ENCODE measurements at regions not wholly inside any gene's neighbourhood (a gene's known extent, or its start where the extent isn't known, plus 50 kb on each side); places are given as distances from the start of the nearest gene placed in this dataset.
A peak's percentile ranks its signal among the peaks of the same experiment; 100 is the strongest.
"Not testable (repeated sequence)": the region's sequence is repeated elsewhere in the genome, so short reads cannot be mapped to it uniquely, and the experiment has no call there.

DNA sequence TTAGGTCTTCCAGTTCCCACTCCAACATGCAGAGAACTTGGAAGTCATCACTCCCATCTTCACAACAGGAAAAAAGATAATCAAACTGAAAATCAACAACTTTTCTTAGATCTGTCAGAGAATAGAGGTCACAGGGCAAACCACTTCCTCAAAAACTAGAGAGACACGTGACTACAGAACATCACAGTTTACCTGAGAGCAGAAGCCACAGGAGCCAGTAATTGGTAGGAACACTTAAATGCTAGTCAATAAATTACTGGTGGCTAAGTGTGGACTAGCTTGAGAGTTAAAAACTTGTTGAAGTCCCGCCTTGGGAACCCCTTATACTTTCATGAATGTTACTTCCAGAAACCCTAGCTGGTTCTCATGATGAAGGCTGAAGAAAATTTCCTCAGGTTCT lies 81.1 kb downstream of the THSD1 start:
- not testable (repeated sequence) for DNase-seq

DNA sequence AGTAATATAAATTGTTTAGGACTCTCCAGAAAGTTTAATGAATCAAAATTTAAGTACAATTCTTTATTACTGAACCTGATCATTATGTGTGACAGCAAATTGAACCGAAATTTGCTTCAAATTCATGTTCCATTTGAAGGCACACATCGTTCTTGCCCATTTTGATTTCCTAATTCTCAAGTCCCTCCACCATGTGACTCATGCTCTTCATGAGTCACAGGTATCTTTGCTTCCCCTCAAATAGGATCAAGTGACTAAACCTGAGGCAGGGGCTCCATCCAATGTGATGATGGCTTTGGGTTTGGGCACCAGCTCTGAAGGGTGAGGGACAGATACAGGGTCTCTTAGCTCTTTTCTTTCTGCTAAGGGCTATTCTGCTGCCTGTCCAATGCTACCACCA lies 86.1 kb downstream of the THSD1 start:
- no peak for DNase-seq

DNA sequence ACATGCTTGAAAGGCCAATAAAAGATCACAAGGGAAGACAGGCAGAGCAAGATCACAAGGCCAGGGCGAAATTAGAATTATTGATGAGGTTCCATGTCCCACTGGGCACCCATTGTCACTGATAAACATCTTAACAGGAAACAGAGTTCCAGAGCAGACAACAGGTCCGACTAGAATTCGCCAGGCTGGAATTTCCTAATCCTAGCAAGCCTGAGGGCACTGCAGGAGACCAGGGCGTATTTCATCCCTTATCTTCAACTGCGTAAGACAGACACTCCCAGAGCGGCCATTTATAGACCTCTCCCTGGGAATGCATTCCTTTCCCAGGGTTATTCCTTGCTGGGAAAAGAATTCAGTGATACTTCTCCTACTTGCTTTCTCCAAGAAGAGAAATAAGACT lies 96.1 kb downstream of the THSD1 start:
- not testable (repeated sequence) for DNase-seq

DNA sequence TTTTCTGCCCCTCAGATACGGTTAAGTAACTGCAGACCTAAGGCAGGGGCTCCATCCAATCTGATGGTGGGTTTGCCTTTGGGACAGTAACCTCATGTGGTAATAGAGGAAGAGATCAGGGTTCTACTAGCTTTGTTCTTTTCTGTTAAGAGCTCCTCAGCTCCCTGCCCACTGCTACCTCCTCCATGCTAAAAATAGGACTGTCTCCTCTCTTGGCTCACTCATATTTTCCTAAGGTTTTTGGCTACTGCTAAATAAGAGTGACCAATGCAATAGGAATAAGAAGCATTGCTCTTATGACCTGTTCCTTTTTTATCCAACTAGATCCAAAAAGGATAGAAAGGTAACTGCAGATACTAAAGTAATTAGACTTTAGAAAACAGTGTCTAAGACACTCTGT lies 99.6 kb downstream of the THSD1 start:
- DNase-seq, result not testable (repeated sequence)

DNA sequence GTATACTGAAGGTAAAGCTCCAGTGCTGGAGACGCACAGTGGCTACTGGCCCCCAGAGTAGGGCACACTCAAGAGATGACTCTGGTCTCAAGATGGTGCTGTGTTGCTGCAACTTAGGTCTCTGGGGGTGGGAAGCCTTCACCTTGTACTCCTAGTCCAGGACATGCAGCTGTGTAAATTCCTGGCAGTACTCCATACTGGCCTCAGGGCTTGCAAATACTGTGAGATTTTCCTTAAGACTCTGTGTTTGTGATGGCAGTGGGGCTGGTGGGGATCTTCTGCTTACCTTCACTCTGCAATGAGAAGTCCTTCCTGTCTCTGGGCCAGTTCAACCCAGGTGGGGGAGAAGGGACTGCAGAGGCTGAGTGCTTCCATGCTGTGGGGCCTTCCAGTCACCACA lies 102.9 kb downstream of the THSD1 start:
- not testable (repeated sequence) for DNase-seq

DNA sequence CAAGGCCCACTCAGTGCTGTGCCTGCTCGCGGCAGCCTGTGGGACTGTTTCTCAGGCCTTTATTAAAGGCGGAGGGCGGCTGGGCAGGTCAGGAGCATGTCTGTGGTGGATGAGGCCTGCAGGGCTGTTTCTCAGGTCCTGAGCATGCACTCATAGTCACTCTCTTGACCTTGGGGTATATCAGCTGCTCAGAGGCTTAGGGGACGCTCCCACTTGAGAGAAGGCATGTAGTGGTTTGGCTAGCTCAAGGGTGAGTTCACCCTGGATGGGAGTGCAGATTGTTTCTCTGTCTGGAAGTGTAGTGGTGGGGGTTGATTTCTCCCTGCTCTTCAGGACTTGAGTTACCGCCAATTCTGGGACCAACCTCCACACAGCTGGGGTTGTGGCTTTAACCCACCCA lies 103.3 kb downstream of the THSD1 start:
- not testable (repeated sequence) for DNase-seq

DNA sequence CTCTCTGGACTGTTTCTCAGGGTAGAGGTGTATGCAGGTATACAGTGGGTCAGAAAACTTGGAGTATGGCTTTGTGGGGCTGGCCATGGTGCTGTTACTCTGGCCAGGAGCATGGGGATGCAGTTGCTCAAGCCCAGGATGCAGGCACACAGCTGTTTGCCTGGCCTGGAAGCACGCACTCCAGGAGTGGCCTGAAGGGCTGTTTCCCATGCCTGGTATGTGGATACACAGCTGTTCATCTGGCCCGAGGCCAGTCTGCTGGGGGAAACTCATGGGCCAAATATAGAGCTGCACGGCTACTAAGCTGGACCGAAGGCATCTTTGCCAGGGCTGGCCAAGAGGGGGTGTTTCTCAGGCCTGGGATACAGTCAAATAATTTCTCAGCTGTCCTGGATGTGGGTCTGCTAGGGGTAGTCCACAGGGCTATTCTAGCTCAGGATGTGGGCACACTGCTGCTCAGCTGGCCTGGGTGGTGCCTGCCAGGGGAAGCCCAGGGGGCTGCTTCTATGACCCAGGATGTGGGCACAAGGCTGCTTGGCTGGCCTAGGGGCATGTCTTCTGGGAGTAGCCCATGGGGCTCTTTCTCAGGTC lies 104.1 kb downstream of the THSD1 start:
- not testable (repeated sequence) for DNase-seq

DNA sequence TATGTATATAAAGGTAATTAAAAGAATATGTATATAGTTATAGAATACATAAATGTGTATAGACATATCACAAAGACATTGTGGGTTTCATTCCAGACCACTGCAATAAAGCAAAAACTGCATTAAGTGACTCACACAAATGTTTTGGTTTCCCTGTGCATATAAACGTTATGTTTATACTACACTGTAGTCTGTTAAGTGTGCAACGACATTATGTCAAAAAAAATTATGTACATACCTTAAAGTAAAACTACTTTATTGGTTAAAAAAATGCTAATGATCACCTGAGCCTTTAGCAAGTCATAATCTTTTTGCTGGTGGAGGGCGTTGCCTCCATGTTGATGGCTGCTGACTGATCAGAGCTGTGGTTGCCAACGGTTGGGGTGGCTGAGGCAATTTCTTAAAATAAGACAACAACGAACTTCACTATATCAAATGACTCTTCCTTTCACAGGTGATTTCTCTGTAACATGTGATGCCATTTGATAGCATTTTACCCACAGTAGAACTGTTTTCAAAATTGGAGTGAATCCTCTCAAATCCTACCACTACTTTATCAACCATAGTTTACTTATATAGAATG lies 107.8 kb downstream of the THSD1 start:
- not testable (repeated sequence) for DNase-seq

DNA sequence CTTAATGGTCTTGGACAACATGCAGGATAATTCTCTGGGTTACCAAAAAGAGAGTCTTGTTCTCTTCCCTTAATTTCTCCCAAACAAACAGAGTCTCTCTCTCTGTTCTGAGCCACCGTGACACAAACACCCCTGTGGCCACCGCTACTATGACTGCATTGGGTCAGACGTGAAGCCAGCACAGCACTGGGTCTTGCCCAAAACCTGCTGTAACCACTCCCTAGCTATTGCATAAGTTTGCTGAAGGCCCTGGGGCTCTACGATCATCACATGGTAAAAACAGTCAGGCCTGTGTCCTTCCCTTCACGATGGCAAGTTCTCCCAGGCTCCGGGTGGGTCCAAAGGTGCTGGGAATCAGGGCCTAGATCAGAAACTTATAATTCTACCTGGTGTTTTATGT lies 117.1 kb downstream of the THSD1 start:
- not testable (repeated sequence) for DNase-seq

DNA sequence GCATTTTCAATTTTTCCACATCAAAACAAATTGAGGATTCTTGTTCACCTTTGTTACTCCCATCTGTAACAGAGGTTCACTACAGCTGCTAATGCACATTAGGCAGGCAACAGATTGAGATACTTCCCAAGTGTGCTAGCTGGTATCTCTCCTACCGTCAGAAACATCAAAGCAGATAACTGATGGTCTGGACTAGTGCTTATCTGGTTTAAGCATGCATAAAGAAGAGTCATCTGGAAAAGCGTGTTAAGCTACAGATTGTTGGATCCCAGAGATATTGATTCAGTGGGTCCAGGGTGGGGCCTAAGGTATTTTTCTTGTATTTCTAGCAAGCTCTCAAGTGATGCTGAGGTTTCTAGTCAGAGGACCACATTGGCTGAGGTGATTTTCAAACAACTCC lies 122.0 kb upstream of the NEK3 start:
- DNase-seq, result not testable (repeated sequence)

DNA sequence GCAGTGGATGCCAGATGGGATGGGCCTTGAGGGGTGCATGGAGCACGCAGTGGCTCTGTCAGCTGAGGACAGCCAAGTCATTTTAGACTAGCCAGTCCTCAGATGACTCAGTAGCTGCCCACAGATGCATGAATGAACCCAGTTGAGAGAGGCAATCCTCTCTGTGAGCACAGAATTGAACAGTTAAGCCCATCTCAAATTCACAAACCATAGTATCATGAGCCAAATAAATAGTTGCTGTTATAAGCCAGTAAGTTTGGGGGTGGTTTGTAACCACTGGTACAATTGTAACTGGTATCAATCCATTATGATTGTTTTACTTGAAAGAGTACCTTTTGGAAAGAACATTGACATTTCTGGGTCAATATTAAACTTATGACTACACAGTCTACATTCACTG lies 120.0 kb upstream of the NEK3 start:
- not testable (repeated sequence) for DNase-seq

DNA sequence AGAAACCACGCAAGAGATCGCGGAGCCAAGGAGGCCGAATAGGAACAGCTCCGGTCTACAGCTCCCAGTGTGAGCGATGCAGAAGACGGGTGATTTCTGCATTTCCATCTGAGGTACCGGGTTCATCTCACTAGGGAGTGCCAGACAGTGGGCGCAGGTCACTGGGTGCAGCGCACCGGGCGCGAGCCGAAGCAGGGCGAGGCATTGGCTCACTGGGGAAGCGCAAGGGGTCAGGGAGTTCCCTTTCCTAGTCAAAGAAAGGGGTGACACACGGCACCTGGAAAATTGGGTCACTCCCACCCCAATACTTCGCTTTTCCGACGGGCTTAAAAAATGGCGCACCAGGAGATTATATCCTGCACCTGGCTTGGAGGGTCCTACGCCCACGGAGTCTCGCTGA lies 94.9 kb upstream of the NEK3 start:
- not testable (repeated sequence) for DNase-seq

DNA sequence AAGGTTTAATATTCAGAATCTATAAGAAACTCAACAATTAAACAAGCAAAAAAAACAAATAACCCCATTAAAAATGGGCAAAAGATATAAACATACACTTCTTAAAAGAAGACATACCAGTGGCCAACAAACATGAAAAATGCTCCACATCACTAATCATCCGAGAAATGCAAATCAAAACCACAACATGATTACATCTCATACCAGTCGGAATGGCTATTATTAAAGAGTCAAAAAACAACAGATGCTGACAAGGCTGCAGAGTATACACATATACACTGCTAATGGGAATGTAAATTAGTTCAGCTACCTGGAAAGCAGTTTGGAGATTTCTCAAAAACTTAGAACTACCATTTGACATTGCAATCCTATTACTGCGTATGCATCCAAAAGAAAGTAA lies 81.4 kb upstream of the NEK3 start:
- DNase-seq, result not testable (repeated sequence)

DNA sequence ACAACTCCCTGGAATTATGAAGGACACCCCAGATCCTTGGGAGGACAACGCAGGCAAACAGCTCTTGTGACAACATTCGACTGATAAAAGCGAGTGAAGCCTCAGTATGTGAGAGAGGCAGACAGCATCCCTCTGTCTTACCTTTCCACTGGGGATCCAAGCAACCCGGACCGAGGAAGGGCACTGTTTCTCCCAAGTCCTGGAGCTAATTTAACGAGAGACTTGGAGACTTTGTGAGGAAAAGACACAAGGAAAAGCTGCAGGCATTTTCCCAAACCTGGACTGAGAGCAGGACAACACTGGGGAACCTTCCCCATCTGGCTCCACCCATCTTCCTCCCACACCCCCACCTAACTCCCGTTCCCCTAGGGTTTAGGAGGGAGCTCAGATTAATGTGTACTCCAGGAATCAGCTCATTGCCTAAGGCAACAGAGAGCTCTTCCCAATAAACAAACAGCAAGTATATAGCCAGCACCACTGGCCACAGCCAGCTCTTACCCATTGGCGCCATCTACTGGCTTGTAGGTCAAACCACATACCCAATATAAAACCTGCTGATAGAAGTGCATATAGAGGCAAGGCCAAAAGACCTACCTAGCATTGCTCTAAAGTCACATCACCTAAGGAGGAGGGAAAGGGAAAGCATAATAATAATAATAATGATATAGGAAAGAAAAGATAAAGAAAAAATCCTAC lies 76.7 kb upstream of the NEK3 start:
- peak; percentile 59 for DNase-seq

DNA sequence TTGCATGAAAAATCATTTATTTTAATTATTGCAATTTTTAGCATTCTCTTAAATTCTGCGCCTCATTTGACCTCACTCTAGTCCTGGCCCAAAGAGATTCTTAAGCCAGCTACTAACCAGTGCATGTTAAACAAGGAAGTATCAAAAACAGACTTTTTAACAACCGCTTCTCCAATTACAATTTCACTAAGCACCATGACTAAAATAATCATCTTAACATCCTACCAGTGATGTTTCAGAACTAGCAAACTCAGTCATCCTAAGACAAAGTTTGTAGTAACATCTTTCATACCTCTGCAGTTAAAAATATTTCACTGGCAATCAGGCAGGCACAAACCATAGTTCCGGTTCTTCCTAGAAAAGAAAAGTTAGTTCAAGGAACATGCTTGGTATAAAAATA lies 75.5 kb upstream of the NEK3 start:
- DNase-seq, result not testable (repeated sequence)

DNA sequence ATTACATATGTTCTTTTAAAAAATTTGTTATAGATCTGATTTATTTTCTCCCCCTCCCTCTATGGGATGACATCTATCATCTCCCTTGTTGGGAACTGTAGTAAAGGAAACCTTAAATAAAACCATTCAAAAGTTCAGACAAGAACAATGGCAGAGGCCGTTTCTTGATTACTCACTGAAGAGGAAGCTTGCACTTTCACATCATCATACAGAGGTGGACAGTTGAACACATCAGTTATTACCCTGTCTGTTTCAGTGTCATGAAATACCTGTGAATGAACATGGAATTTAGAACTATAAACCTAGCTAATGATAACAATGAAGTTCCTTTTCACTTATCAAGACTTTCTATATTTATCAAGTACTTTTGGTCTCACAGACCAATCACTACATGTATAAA lies 63.7 kb upstream of the NEK3 start:
- not testable (repeated sequence) for DNase-seq

DNA sequence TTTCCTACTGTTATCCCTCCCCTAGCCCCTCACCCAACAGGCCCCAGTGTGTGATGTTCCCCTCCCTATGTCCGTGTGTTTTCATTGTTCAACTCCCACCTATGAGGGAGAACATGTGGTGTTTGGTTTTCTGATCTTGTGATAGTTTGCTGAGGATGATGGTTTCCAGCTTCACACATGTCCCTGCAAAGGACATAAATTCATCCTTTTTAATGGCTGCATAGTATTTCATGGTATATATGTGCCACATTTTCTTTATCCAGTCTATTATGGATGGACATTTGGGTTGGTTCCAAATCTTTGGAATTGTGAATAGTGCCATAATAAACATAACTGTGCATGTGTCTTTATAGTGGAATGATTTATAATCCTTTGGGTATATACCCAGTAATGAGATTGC lies 54.5 kb upstream of the NEK3 start:
- DNase-seq, result not testable (repeated sequence)

DNA sequence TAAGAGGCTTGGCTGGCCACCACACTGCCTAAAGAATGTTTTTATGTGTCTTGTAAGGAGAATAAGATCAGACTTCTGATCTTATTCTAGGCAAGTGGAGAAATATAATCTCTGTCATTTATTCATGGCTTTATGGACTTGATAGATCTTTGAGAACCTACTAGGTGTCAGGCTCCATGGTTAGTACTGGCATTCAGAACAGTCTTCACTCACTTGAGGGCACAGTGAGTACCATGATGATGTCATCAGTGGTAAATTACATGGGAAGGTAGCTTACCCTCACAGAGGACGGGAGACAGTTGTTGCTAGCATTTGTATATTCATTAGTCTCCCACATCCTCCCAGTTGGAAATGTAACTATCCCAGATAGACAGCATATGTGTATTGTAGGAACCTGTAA lies 53.5 kb upstream of the NEK3 start:
- DNase-seq, result not testable (repeated sequence)

DNA sequence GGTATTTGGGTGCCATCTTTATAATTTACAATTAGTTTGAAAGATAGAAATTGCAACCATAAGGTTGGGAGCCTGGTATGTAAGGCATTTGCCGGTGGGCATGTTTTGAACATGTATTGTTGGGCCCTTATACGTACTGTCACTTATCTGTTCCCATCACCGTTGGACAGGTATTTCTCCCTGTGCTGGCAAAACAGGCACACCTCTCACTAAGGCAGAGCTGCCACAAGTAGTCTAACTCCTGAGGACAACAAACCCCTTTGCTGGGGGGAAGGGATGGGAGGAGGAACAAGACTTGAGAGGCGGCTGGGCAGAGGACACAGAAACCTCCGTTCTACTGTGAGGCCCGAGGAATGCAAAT lies 52.0 kb upstream of the NEK3 start:
- DNase-seq, result not testable (repeated sequence)

DNA sequence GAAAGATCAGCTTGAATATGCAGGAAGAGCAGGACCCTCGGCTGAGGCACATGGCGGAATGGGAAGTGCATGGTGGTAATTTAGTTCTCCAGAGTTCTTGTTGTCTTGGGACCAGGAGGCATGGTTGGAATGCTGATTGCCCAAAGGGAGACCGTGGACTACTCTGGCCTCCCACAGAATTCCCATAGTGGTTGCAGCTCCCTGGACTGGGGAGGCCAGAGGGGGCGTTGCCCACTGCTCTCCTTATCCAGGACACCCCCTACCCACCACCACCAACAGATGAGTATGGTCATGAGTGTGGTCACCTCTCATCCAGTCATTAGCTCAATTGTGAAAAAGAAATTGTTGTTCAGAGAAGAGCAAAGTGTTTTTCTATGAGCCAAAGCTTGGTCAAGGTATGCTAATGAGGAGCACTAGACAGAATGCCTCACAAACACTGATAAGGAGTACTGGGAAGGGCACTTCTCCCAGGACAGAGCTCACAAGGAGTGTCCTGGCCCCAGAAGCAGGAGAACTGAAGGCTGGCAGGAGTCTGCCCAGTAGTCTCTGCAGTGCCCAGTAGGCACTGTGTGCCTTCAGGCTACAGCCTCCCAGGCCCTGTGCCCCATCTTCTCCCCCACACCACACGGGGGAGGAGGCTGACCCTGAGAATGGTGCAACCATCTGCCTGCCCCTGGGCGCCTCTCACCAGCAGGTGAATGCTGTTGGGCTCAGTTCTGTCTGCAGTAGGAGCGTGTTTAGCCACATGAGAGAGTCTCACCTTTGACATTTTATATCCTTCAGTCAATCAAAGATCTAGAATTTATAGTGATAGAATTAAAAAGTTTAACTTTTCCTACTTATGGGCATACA lies 51.4 kb upstream of the NEK3 start:
- DNase-seq, result not testable (repeated sequence)
